Kidney epithelial cell (primary cell): ENCODE measurements at regions not wholly inside any gene's neighbourhood (a gene's known extent, or its start where the extent isn't known, plus 50 kb on each side); places are given as distances from the start of the nearest gene placed in this dataset.

ENCODE experiments used
- DNase-seq: peaks from one replicate; pipeline ENCODE4 v3.0.0-alpha.2; 2010; ENCODE audit warnings: low read depth
- H3K27me3 ChIP-seq: 2 replicates; pipeline ENCODE4 v1.6.0; 2011; ENCODE audit warnings: low read length; ENCODE audit not compliant: control insufficient read depth, insufficient read depth
- H3K36me3 ChIP-seq: 2 replicates; pipeline ENCODE4 v1.5.1; 2011; ENCODE audit warnings: low read length; ENCODE audit not compliant: control insufficient read depth, insufficient read depth
- H3K4me3 ChIP-seq: 2 replicates; pipeline ENCODE4 v1.5.1; 2011; ENCODE audit warnings: low read depth, mild to moderate bottlenecking, control low read depth, low read length
- CTCF ChIP-seq: IDR thresholded peaks from 2 replicates; pipeline ENCODE4 v1.5.1; 2011; ENCODE audit warnings: mild to moderate bottlenecking, moderate library complexity, low read length, control low read depth, inconsistent platforms; ENCODE audit not compliant: insufficient read depth, poor library complexity, severe bottlenecking

- no peak for TF ChIP-seq CTCF
- DNase-seq = no peak
- no peaks in the 10 kb centered on the region for H3K36me3 ChIP-seq
Measured at GRCh38 chr13:50123002-50123401, 107.8 kb downstream of the KCNRG start.

GRCh38 chr13:50123515-50123861 lies 108.2 kb downstream of the KCNRG start:
- TF ChIP-seq CTCF = no peak
- no peak for DNase-seq
- Histone ChIP-seq H3K4me3 (peak overlapping the region; percentile 67), H3K27me3 (peaks cover 16% of the 10 kb centered on the region), H3K36me3 (no peaks in the 10 kb centered on the region)

More at GRCh38 chr13:50123002-50123401, 107.8 kb downstream of the KCNRG start:
- H3K27me3 ChIP-seq = peaks cover 13% of the 10 kb centered on the region
- H3K4me3 ChIP-seq = no peak overlapping the region

DNA sequence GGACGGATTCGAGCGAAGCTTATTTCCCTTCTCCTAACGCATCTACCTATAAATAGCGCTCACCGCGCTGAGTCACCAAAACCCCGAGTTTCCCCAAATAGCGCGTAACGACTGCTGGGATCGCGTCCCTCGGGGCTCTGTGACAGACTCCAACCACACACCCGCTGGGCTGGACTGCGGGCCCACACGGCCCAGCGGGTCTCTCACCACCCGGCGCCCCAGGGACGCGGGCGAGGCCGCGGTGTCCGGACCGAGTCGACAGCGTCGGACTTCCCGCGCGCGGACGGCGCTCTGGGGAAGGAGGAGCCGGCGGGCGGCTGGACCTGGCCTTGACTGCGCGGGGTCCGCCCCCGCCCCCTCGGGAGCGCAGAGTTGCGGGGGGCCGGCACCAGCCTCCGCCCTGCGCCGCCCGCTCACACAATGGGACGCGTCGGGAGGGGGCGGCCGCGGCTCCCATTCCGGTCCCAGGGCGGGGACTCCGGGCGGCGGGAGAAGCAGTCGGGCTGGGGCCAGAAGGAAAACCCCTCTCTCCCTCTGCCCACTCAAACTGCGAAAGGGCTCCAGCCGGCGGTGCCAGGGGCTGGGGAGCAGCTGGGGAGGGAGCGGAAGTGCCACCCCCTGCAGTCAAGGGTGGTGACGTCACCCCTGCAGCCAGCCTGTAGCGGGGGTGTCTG lies 108.8 kb downstream of the KCNRG start:
- peaks cover 20% of the 10 kb centered on the region for H3K27me3 ChIP-seq
- peak overlapping the region; percentile 67 for H3K4me3 ChIP-seq
- TF ChIP-seq CTCF = no peak
- no peaks in the 10 kb centered on the region for H3K36me3 ChIP-seq
- peak; percentile 79 for DNase-seq

GRCh38 chr13:50124536-50125303 lies 109.5 kb downstream of the KCNRG start:
- no peaks in the 10 kb centered on the region for H3K36me3 ChIP-seq
- no peak for DNase-seq
- peak overlapping the region; percentile 67 for H3K4me3 ChIP-seq
- peaks cover 27% of the 10 kb centered on the region for H3K27me3 ChIP-seq
- TF ChIP-seq CTCF = no peak

DNA sequence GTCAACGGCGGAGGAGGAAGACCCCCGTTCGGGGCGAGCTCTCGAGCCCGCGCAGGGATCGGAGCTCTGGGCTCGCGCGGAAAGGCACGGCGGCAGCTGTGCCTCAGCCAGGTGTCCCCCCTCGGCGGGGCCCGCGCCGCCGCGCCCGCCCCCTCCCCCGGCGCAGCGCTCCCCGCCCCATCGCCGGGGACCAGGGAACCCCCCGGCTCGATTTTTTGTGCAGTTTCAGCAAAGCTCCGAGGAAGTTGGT lies 110.0 kb downstream of the KCNRG start:
- no peak for DNase-seq
- Histone ChIP-seq H3K27me3 (peaks cover 32% of the 10 kb centered on the region), H3K4me3 (peak overlapping the region; percentile 67), H3K36me3 (no peaks in the 10 kb centered on the region)
- TF ChIP-seq CTCF = no peak
